ENCODE measurements at regions not wholly inside any gene's neighbourhood (a gene's known extent, or its start where the extent isn't known, plus 50 kb on each side); places are given as distances from the start of the nearest gene placed in this dataset.

DNA sequence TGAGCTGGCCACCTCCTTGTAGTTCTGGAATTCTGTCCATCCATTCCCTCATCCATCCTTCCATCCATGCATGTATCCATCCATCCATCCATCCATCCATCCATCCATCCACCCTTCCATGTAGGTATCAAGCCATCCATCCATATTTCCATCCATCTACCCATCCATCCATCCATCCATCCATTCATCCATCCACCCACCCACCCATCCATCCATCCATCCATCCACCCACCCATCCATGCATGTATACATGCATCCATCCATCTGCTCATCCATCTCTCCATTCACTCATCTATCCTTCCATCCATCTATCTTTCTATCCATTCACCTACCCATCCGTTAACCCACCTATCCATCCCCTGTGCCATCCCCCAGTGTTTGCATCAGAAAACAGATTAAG lies 153.6 kb upstream of the STX18 start:
- Mint-ChIP-seq H3K4me1 (no peaks in the 10 kb centered on the region), H3K9me3 (no peaks in the 10 kb centered on the region), H3K36me3 (no peaks in the 10 kb centered on the region)

DNA sequence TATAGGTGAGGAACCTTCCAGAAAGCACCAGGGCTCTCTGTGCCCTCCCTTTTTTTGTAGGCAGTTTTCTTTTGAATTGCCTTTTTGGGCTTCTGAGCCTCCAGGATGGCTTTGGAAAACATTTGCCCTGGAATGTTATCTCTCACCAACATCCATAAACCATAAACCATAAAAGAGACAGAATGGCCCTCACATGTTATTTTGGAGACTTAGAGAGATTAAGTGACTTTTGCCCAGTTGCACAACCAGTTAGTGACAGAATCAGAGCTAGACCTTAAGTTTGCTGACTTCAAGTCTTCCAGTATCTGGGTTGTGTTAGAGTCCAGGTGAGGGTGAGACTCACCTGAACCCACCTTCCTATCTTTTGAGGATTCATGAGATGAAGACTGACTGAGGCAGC lies 153.0 kb upstream of the STX18 start:
- ATAC-seq, result no peak
- H3K4me1 Mint-ChIP-seq, result peaks cover 6% of the 10 kb centered on the region
- no peaks in the 10 kb centered on the region for H3K36me3 Mint-ChIP-seq
- no peak overlapping the region for H3K4me3 Mint-ChIP-seq
- no peaks in the 10 kb centered on the region for H3K9me3 Mint-ChIP-seq
- DNase-seq (ENCODE audit: low spot score in 2 of 2), result no peak
- H3K27ac Mint-ChIP-seq, result no peak overlapping the region

More for the DNA sequence above, 153.6 kb upstream of the STX18 start:
- DNase-seq (ENCODE audit: low spot score in 2 of 2) (no peak), ATAC-seq (no peak)
- Mint-ChIP-seq H3K27ac (no peak overlapping the region), H3K4me3 (no peak overlapping the region)

DNA sequence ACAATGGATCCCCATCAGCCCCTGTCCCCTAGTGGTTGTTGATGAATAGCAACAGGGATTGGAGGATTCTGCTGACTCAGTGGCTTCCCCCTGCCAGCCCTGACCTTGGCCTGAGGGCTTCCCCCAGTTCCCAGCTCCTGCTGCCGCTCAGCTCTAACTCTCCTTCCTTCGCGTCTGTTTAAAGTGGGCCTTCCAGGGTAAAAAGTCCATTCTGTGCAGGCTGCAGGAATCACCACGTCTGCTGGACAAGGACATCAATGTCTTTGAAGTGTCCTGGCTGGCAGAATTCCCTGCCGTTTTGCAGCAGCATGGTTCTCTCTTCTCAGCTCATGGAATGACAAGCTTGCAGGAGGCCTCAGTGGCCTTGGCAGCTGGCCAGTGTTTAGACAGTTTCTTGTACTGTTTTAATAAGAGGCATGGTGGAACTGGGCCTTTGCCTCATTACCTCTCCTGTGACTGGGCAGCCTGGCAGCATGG lies 152.5 kb upstream of the STX18 start:
- ATAC-seq (no peak), DNase-seq (ENCODE audit: low spot score in 2 of 2) (no peak)
- H3K27ac Mint-ChIP-seq, result no peak overlapping the region
- no peak overlapping the region for H3K4me3 Mint-ChIP-seq
- no peaks in the 10 kb centered on the region for H3K36me3 Mint-ChIP-seq
- H3K4me1 Mint-ChIP-seq, result peaks cover 11% of the 10 kb centered on the region
- no peaks in the 10 kb centered on the region for H3K9me3 Mint-ChIP-seq

DNA sequence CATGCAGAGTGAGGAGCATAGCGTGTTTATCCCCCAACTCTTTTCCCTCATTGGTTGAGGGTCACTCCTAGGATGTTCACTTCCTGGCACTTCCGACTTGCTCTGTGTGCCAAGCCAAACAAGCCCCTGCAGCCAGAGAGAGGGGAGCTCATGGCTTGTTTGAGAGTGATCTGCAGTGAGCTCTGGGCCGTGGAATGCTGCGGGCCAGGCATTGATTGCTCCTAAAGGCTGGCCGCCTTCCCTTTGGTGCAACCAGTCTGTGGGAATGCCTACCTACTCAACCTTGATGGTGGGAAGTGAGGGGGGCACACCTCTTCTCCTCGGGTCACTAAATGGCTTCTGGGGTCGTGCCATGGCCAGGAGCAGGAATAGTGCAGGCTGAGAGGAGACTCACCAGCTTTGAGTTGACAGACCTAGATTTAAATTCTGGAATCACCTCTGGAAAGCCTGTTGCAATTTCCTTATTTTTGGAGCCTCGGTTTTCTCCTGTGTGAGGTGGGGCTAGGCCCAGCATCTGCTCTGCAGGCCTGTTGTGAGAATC lies 152.0 kb upstream of the STX18 start:
- Mint-ChIP-seq H3K4me3 (no peak overlapping the region), H3K9me3 (no peaks in the 10 kb centered on the region), H3K36me3 (no peaks in the 10 kb centered on the region), H3K27ac (no peak overlapping the region), H3K4me1 (peaks cover 13% of the 10 kb centered on the region)
- DNase-seq (ENCODE audit: low spot score in 2 of 2) (no peak), ATAC-seq (no peak)

DNA sequence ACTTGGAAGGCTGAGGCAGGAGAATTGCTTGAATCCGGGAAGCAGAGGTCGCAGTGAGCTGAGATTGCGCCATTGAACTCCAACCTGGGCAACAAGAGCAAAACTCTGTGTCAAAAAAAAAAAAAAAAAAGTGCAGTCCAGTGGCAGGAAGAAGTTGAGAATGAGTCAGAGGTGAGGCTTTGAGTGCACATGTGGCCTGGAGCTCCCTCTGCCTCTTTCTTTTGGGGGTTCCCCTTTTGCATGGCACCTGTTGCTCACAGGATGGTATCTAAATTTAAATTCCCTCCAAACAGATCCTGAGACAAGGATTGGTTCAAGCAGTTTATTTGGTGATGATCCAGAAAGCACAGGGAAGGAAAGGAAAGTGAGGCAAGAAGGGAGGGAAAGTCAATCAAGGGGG lies 151.4 kb upstream of the STX18 start:
- Mint-ChIP-seq H3K4me1 (peaks cover 13% of the 10 kb centered on the region), H3K4me3 (no peak overlapping the region), H3K9me3 (no peaks in the 10 kb centered on the region), H3K27ac (no peak overlapping the region), H3K36me3 (no peaks in the 10 kb centered on the region)
- DNase-seq (ENCODE audit: low spot score in 2 of 2) (no peak), ATAC-seq (peak; percentile 57)

DNA sequence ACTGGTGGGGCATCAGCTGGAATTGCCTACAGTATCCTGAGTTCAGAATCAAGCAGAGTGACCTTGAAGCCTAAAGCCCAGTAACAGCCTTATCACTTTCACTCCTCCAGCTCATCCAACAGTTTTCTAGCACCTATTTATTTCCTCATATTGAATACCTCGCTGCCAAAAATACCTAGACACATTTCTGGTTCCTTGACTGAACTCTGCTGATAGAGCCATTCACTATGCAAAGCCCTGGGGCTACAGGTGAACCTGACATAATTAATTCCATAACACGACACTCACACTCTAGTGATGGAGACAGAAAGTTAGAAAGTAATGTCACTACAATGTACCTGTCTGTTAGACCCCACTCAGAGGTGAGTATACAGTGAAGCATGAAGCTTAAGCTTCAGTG lies 149.0 kb upstream of the STX18 start:
- Mint-ChIP-seq H3K4me3 (no peak overlapping the region), H3K4me1 (peaks cover 13% of the 10 kb centered on the region), H3K27ac (no peak overlapping the region), H3K9me3 (no peaks in the 10 kb centered on the region), H3K36me3 (no peaks in the 10 kb centered on the region)
- DNase-seq (ENCODE audit: low spot score in 2 of 2) (no peak), ATAC-seq (no peak)

DNA sequence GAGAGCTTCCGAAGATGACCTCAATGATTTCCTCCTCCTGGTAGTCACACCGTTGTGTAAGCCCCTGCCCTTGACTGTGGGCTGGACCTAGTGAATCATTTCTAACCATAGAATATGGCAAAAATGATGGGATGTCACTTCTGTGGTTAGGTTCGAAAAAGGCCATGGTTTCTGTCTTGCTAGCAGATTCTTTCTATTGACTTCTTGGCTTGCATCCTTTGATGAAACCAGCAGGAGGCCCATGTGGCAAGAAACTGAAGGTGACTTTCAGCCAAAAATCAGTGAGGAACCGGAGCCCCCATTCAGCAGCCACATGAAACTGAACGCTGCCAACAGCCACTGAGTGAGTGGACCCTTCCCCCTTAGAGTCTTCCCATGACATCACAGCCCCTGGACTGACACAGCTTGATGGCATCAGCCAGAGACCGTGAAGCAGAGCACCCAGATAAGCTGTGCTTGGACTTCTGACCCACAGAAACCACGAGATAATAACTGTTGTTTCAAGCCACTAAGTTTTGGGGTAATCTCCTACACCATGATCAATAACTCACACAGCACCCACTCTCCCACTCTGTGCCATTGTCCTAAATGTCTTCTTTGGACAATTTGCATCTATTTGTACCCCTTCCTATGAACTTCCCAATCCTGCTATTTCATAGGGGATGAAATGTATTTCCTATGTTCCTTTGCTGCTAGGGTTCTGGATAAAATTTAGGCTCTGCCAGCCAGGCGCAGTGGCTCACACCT lies 148.0 kb upstream of the STX18 start:
- DNase-seq (ENCODE audit: low spot score in 2 of 2), result peak in 1 of 2 donors; percentile 60
- Mint-ChIP-seq H3K9me3 (no peaks in the 10 kb centered on the region), H3K4me1 (peaks cover 13% of the 10 kb centered on the region), H3K27ac (no peak overlapping the region), H3K4me3 (no peak overlapping the region), H3K36me3 (no peaks in the 10 kb centered on the region)
- ATAC-seq, result peak; percentile 89

DNA sequence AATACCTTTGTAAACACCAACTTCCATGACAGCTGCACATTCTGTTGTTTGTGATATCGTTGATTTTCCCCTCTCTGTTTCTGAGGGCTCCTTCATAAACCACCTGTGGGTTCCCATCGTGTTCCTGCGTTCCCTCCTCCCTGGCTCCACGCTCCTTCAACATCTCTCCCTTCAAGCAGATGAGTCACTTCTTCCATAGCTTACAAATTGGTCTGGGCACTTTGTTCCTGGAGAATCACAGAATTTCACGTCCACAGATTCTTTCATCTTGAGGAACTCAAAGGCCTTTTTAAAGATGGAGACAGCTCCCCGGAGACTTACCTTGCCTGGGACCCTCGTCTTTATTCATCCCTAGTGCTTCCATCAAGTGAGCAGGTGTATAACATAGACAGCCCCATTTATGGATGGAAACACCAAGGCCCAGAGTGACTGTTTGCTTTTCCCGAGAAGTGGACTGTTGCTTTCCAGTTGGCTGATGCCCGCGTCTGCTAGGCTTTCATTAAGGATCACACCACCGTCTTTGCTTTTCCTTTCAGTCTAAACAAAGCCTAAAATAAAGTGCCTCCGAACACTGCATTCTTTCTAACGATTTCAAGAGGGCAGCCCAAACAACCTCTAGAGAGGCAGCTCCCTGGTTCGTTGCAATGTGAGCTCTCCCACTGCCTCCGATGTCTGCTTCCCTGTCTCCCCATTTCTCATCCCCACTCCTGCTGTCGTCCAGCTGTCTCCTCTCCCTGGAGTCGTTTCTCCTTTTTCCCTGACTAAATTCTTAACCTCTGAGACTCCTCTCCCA lies 146.3 kb upstream of the STX18 start:
- DNase-seq (ENCODE audit: low spot score in 2 of 2), result no peak
- Mint-ChIP-seq H3K9me3 (no peaks in the 10 kb centered on the region), H3K4me1 (peaks cover 13% of the 10 kb centered on the region), H3K4me3 (no peak overlapping the region), H3K36me3 (no peaks in the 10 kb centered on the region), H3K27ac (no peak overlapping the region)
- no peak for ATAC-seq

DNA sequence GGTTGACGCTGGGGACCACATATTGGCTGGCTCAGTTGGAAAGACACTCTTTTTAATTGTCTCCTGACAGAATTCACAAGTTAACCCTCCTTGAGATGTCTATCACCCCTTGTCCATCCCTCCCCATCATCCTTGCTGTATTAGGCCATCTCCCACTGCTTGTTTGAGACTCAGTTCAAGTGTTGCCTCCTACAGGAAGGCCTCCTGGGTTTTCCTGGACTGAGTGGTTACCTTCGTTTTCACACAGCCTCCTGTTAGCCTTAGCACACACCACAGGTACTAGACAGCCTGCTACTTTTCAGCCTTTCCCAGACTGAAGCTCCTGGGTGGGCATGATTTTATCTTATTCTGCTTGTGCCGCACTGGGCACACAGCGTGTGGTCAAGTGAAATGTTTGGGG lies 145.3 kb upstream of the STX18 start:
- no peak overlapping the region for H3K4me3 Mint-ChIP-seq

DNA sequence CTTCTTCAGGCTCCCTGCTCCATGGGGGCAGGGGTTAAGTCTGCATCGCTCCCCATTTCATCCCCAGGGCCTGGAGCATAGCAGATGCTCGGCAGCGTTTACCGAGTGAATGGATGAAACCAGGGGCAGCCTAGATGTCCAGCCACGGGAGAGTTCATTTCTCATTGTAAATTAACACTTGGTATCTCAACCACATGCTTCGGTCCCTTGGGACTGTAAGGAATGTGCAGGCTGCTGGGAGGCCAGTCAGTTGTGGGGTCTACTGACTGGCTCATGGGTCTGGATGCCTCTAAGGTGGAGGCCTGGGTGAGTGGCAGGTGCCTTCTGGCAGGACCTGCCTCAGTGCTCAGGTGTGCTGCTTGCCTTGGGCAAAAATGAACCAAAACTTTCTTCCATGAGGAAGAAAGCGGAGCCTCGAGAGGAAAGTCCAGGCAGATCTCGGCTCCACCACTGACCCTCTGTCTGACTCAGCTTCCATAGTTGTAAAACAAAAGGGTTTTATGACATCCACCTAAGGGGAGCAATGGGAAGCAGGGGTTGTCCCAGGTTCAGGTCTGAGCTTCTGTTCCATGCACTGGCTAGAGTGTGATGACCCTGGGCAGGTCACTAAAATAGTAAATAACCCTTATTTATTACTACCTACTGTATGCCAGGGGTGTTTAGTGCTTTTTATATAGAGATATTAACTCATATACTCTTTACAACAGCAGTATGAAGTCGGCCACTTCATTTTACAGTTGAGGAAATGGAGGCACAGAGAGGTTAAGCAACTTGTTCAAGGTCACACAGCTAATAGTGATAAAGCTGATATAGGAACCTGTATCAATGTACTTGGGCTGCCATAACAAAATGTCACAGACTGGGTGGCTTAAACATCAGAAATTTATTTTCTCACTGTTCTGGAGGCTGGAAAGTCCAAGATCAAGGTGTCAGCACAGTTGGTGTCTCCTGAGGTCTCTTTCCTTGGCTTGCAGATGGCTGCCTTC lies 144.3 kb upstream of the STX18 start:
- H3K4me1 Mint-ChIP-seq, result peaks cover 13% of the 10 kb centered on the region
- H3K36me3 Mint-ChIP-seq, result no peaks in the 10 kb centered on the region
- no peak overlapping the region for H3K4me3 Mint-ChIP-seq
- DNase-seq (ENCODE audit: low spot score in 2 of 2) (no peak), ATAC-seq (no peak)
- H3K27ac Mint-ChIP-seq, result no peak overlapping the region
- H3K9me3 Mint-ChIP-seq, result no peaks in the 10 kb centered on the region

More for the DNA sequence above, 145.3 kb upstream of the STX18 start:
- Mint-ChIP-seq H3K9me3 (no peaks in the 10 kb centered on the region), H3K4me1 (peaks cover 13% of the 10 kb centered on the region), H3K27ac (no peak overlapping the region), H3K36me3 (no peaks in the 10 kb centered on the region)
- no peak for DNase-seq (ENCODE audit: low spot score in 2 of 2)
- ATAC-seq, result no peak

DNA sequence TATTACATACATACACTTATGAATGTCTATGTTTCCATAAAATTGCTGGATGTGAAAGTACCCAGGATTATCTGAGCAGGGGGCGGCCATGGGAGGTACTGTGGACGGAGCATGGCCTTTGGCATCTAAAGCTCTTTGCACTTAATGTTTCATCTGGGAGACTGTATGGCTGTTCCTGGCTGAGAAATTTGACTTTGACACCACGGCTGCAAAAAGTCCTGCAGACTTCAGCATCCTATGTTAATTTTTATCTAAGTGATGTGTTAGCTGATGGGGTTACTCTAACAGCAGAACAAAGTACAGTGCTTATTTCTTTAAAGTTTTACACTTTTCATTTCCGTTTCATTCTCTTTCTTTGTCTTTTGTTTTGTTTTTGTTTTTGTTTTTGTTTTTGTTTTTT lies 139.8 kb upstream of the STX18 start:
- no peaks in the 10 kb centered on the region for H3K4me1 Mint-ChIP-seq
- no peak overlapping the region for H3K4me3 Mint-ChIP-seq
- no peak for ATAC-seq
- H3K27ac Mint-ChIP-seq, result no peak overlapping the region
- DNase-seq (ENCODE audit: low spot score in 2 of 2), result no peak
- no peaks in the 10 kb centered on the region for H3K36me3 Mint-ChIP-seq
- no peaks in the 10 kb centered on the region for H3K9me3 Mint-ChIP-seq

DNA sequence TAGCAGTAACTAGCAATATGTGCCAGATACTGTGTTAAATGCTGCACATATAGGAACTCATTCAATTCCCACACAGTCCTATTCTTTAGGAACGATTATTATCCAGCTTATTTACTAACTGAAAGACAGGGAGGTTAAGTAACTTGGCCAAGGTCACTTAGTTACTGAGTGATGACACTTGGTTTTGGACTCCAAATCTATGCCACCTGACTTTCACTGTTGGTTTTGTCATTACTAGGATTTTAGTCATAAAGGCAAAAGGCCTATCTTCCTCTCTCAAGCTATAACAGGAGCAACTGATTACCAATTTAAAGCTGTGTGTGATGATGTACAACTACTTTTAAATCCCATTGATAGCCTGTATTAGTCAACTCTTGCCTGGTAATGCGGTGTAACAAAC lies 138.9 kb upstream of the STX18 start:
- H3K4me3 Mint-ChIP-seq, result no peak overlapping the region
- ATAC-seq, result no peak

DNA sequence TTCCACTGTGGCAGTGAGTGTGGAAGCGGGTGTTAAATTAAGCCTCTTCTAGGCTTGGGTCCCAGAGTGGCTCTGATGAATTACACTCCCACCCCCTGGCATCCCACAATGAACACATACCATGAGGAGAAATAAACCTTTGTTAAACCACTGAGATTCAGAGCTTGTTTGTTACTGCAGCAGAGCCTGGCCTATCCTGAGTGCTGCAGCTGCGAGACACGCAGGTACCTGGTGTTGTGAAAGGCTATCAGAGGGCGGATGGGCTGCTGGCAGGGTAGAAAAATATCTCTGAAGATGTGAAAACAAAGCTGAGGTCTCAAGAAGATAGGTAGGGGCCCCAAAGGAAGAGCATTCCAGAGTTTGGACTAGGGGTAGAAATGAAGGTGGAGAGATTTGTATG lies 138.4 kb upstream of the STX18 start:
- ATAC-seq, result no peak
- no peak for DNase-seq (ENCODE audit: low spot score in 2 of 2)
- Mint-ChIP-seq H3K4me1 (no peaks in the 10 kb centered on the region), H3K9me3 (no peaks in the 10 kb centered on the region), H3K4me3 (no peak overlapping the region), H3K27ac (peak overlapping the region; percentile 43), H3K36me3 (no peaks in the 10 kb centered on the region)

More for the DNA sequence above, 138.9 kb upstream of the STX18 start:
- no peak for DNase-seq (ENCODE audit: low spot score in 2 of 2)
- Mint-ChIP-seq H3K27ac (peak overlapping the region; percentile 43), H3K9me3 (no peaks in the 10 kb centered on the region), H3K36me3 (no peaks in the 10 kb centered on the region), H3K4me1 (no peaks in the 10 kb centered on the region)

DNA sequence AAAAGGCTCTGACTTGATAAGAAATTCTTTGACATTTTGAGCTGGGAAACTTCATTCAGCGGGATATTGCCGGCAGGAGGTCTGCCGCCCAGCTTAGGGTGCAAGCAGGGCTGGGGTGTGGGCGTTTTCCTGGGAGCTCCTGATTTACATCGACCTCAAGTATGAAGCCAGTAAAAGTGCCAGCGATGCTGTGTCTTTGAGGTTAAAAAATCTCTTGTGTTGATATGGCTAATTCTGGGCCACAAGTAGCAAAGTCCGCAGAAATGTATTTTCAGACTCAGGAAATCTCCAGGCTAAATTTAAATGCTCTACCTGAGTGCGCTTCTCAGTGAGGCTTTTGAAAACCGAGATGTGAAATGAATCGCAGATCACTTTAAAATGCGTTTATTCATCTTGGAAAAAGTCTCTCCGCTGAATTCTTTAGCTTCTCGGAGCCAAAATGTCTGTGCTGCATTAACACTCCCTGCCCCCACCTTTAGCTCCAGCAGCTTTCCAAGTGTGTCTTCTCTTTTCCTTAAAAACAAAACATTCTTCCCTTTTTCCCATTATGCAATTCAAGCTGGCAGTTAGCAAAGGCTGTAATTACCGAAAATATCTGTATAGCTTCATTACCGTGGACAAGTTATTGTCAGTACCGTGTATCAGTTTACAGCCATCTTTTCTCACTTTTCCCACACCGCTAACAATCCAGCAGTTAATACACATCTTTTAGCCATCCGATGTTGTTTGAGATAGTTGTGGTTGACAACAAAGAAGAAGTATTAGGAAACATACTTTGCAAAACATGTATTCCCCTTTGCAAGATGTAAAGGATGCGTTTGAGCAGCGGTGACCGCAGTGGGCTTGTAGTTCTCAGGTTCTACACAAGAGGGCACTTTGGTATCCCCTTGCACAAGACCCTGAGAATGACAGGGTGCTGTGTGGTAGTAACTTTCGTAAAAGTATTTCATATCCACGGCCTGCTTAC lies 136.0 kb upstream of the STX18 start:
- no peak for DNase-seq (ENCODE audit: low spot score in 2 of 2)
- Mint-ChIP-seq H3K36me3 (no peaks in the 10 kb centered on the region), H3K4me3 (no peak overlapping the region), H3K4me1 (no peaks in the 10 kb centered on the region), H3K27ac (no peak overlapping the region), H3K9me3 (no peaks in the 10 kb centered on the region)
- no peak for ATAC-seq
